ENCODE measurements at regions not wholly inside any gene's neighbourhood (a gene's known extent, or its start where the extent isn't known, plus 50 kb on each side); places are given as distances from the start of the nearest gene placed in this dataset.
A peak's percentile ranks its signal among the peaks of the same experiment; 100 is the strongest.

DNA sequence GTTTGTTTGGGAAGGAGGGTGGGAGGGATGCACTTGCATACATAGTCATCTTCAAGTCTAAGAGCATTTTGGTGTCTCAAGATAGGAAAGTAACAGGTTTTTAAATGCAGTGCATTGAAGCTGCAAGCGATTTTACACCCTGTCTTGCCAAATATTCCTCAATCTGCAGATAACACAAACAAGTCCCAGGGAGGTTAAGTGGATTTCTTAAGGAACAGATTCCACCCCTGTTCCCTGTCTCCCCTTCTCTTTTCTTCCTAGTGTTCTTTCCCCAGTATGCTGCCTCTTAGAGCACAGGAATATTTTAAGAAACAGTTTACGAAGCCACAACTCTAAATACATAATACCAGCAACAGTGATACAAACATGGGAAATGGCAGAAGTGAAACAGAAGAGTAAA lies 389.9 kb downstream of the PLPP3 start:
- DNase-seq (ENCODE audit: low spot score): no peak

DNA sequence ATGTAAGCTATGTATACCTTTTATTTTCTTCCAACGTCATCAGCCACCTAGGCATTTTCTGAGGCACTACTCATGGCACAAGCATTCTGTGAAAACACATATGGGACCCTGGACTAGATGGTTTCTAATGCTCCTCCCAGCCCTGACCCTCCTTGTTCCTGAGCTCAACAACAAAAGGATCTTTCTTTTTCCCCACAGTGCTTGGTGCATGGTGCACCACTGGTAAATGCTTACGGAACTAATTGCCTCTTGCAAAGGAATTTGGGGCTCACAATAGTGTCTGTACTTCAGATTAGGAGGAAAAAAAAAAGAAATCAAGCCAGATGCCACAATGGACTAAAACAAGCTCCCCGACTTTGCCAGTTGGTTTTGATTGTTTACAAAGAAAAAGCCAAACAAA lies 390.5 kb downstream of the PLPP3 start:
- peak; percentile 53 for DNase-seq (ENCODE audit: low spot score)

DNA sequence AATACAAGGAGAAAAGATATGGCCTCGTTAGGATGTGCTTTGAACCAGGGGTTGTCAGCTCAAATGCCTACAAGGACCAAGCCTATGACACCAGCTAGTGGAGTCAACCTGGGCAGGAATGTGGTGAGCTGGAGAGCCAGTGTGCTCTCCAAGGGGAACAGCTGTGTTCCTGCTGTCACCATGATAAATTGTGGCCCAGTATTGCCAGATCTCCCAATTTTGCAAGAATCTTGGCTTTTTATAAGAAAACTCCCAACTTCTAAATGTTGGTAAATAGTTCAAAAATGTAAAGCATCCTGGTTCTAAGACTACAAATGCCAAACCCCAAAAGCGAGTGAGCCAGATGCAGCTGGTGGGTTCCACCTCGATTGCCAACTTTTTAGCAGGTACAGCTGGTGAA lies 391.1 kb downstream of the PLPP3 start:
- DNase-seq (ENCODE audit: low spot score): no peak

DNA sequence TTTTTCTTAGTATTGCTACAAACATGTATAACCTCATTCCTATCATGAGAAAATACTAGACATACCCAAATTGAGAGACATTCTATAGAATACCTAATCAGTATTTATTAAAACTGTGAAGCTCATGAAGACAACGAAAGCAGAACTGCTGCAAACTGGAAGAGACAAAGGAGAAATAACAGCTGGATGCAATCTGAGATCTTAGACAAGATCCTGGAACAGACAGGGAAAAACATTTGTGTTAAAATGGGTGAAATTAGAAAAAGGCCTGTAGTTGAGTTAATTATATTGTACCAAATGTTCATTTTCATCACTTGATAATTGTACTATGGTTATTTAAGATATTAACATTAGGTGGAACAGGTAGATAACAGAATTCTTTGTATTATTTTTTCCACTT lies 392.0 kb downstream of the PLPP3 start:
- DNase-seq (ENCODE audit: low spot score): no peak

DNA sequence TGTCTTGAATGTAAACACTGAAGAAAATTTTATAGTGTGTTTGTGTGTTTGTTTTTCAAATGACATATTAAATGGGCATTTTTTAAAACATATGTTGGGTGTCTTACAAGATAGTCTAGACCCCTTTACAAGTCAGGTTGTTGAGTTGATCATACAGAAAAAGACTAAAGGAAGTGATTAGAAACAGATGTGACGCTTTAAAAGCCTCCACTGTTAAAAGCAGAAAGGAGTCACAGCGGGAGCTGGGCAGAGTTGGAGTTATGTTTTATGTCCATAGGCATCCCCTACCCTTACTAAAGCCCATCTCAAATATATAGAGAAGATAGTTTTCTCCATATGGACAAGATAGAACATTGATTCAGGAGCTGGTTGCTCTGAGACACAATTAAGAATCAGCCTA lies 393.9 kb downstream of the PLPP3 start:
- no peak for DNase-seq (ENCODE audit: low spot score)

DNA sequence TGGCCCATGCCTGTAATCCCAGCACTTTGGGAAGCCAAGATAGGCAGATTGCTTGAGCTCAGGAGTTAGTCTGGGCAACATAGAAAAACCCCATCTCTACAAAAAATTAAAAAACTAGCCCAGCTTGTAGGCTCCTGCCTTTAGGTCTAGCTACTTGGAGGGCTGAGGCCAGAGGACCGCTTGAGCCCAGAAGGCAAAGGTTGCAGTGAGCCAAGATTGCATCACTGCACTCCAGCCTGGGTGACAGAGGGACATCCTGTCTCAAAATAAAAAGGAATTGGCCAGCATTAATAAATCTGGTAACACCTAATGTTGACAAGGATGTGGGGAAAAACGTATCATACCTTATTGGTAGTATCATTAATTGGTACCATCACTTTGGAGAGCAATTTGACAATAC lies 396.2 kb downstream of the PLPP3 start:
- DNase-seq (ENCODE audit: low spot score): no peak

DNA sequence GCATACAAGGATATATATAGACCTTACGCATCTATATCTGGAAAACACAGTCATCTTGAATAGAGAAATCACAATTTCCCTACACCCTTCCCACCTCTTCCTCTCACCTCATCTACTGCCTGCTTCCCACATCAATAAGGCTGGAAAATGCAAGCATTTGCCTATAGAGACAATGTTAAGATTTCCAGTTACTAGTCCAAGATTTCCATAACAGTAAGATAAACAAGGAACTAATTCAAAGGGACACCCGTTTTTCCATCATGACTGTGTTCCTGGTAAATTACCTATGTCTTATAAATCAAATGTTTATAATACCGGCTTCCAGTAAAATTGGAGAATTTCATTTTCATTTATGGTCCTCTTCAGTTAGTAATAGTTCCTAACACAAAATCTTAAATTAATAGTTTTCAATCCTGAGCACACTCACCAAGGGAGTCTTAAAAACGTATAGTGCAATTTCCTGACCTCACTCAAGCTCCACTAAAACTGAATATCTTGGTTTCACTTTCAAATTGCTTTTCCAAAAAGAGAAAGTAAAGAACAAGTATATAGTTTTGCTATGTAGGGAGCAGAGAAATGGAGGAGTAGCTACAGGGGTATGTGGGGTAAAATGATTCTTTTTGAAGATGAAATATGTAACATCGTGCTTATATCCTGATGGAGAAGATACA lies 398.7 kb downstream of the PLPP3 start:
- no peak for DNase-seq (ENCODE audit: low spot score)

DNA sequence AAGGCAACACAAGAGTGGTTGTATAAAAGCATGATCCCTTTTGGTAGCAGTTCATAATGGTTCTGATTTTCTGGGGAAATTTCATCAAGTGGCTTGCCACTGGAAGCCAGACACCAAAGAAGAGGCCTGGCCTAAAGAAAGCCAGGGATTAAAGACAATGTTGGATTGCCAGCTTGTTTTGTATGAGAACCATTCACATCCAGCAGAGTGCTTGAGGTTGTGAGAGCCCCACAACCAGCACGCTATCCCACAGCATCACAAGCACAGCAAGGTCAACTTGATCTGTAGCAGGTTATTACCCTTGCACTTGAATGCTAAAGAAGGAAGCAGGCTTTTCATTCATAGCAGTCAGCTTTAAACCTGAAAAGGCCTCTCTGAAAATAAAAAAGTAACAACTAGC lies 399.8 kb downstream of the PLPP3 start:
- DNase-seq (ENCODE audit: low spot score): no peak

DNA sequence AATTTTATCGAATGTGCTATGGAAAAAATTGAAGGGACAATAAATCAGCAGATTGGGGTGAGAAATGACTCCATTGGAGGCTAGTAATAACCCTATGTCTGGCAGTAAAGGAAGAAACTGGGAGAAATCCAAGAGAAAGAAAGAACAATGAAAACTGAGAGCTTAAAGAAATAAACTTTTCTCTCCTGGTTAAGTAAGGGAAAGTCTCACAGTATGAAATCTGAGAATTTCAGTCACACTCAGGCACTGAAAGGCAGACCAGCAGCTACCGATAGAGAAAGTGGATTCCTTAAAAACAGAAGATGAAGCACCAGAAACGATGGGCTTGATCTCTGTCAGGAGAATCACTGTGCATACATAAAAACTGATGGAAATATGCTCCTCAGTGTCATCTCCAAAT lies 404.2 kb downstream of the PLPP3 start:
- no peak for DNase-seq (ENCODE audit: low spot score)

DNA sequence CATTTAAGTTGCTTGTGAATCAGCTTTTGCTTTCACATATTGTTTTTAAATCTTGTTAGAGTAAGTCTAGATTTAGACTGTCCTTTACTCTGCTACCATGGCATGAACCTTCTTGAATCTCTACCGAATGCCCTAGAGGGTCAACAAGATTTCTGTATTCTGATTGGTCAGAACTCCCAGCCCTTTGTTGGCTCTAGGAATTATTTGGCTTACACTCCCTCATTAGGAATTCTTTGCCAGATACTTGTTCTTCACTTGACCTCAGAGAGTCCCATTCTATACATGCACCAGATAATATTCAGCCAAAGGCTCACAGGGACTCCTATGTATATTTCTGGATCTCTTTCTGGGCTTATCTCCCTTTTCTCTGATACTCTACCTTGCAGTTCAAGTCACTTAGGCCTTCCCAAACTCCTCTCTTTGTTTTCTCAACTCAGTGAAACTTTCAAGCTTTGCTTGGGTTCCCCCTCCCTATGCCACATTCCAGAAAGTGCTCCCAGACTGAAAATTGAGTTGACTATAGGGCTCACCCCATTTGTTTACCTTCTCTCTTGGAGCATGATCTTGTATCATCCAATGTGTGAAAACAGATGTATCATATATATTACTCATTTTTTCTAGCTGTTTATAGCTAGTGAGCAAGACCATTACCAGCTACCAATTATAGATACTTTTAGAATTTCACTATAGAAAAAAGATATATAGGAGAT lies 405.0 kb downstream of the PLPP3 start:
- no peak for DNase-seq (ENCODE audit: low spot score)

DNA sequence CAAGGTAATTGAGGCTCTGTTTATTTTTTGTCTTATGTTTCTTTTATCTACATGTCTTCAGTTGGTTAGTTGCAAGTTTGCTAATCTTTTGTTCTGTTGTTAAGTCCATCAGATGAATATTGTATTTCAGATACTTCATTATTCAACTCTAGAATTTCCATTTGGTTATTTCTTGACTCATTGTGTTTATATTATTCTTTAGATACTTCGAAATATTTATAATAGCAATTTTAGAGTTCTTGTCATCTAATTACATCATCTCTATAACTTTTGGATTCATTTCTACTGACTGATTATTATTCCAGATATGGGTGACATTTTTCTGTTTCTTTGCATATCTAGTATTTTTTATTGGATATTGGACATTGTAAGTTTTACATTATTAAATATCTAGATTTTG lies 405.6 kb downstream of the PLPP3 start:
- DNase-seq (ENCODE audit: low spot score): no peak

DNA sequence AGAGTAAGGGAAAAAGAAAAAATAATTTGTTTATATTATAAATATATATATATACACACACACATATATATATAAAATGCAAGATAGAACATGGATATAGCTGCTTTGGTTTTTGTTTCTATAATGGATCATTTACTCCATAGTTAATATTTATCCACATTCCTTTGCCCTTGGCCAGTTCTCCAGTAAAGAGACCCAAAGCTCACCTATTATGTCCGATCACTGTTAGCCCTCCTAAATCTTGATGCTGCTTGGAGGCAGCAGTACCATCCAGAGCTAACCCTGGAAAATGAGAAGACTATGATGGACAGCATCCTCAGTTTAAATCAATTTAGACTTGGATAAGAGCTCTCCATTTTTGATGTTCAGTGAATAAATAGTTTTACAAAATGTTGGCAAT lies 407.7 kb downstream of the PLPP3 start:
- no peak for DNase-seq (ENCODE audit: low spot score)

DNA sequence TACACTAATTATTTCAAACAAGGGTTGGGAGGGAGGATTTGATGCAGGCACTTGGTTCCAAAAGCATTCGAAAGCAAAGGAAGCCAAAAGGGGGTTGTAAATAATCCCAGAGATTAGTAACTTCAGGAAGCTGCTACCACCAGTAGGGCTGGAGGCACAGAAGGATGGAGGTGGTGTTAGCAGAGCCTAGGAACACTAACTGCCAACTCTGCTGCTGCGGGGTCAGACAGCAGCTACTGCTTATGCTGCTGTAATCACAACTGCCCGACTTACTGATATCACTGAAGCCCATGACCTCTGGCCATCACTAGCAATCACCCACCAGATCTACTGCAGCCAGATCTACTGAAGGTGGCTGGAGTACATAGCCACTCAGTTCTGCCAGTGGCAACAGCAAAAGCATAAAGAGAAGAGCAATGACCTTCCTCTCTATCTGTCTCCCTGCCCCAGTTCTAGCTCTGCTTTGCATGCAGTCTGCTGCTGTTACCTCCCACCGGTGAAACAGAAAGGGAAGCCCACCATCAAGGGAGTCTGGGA lies 408.5 kb downstream of the PLPP3 start:
- no peak for DNase-seq (ENCODE audit: low spot score)

DNA sequence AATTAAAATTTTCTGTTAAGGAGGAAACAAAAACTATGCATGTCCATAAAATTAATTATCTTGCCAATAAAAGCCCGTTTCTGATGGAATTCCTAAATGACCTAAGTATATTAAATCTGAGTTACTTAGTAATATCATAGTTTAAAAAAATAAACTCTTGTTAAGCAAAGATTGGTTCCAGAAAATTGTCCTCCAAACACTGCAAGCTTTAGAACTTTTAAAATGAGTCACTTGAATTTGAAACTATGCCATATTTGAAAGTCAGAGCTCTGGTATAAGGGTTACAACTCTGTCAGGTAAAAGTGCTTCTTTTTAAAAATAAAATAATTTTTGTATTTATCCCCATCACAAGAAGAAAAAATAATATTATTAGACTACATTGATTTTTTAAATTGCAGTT lies 409.5 kb downstream of the PLPP3 start:
- no peak for DNase-seq (ENCODE audit: low spot score)

DNA sequence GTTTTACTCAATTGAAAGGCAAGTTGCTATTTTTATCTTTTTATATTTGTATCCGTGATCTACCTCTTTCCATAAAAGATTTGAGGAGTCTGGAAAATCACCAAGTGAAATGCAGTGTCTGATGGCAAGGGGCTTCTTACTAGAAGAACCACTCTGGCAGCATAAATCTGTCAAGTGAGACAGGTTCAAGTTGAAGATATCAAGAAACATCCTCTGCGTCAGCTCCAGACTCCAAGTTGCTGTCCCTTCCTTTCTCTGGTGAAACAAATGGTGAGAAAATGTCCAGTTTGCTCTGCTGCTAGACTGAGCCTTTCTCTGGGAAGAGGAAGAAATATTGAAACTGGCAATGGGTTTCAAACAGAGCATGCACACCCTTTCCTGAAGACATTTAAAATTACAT lies 411.2 kb downstream of the PLPP3 start:
- DNase-seq (ENCODE audit: low spot score): no peak

DNA sequence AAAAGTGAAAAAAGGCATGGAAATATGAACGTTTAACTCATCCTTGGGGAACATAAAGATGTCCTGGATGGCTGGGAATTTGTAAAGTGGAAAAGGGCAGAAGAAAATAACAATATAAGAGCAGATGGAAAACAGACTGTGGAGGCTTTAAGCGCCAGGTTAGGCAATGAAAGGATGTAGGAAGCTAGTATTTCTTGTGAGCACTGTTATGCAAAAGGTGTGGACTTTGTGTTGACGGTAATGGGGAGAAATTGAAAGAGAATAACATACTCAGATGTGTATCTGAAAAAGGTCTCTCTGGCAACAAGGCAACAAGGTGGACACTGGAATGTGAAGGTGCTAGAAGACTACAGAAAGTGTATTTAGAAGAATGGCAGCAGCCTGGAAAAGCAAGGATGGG lies 411.8 kb downstream of the PLPP3 start:
- no peak for DNase-seq (ENCODE audit: low spot score)

DNA sequence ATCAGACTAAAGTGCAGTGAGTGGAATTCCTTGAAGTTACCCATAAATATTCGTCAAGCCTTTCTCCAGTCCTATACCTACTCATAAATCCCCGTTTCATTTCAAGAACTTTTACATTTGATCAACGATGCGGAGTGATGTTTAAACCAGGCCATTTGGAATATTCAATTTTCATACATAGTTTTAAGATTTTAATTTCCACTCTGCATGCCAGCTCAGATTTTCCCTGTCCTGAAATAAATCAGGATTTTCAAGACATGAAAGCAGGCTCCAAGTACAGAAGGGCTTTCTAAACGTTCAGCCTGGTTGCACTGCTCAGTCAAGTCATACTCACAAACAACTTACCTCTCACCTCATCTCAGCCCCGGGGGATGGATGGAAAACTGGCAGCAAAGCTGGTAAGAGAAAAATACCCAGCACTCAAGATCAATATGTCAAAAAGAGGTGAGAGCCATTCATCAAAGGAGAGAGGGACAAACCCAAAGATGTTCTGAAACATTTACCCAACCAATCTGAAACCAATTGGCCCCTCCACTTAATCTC lies 418.5 kb downstream of the PLPP3 start:
- DNase-seq (ENCODE audit: low spot score): no peak

DNA sequence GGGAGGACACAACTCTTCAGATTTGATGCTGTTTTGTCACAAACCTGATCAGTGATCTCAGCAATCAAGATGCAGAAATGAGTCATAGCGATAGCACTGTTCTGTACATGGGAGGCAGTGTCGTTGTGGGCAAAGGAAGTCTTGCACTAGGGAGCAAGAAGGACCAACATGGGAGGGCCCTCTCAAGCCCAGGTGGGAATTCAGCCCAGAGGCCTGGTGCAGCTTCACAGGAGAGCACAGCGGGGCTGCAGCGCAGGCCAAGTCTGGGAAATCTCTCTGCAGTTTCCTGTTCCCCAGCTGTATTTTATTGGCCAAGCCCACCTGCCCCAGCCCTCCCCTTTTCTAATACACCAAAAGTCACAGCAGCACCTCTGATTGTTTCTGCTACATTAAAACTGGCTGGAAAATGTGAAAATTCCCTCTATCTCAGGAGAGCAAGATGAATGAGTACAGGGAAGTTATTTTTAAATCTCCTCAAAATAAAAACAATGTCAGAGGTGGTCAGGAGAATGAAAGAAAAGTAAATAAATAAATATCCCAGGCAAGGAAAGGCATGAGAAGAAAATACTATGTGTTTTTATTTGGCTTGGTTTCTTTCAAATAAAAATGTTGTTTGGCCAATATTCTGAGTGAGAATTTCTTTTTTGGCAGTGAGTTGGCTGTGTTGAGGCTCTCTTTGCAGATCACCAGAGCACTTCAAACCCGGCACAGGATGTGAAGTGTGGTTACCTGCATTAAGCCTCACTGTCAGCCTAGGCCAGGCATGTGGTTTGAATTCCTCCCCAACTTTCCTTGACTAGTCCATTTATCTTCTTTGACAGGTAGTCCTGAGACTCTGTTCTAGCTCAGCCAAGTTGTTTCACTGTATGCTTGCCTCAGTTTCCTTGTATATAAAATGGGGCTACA lies 422.1 kb downstream of the PLPP3 start:
- DNase-seq (ENCODE audit: low spot score): no peak

DNA sequence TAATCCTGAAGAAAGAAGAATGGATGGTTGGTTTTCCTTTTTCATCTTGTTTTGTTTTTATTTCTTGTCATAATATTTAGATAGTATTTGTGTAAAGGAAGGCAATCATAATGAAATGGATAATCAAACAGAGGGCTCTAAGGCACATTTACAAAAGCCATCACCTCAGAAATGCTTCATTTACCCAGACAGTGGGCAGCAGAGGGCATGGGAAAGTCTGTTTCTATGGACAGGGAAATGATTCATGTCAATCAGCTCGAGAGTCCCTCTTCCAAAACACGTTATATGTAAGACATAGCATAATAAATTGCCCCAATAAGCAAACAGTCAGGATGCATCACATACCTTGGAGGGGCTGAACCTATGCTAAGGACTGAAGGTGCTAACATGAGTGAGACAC lies 426.1 kb downstream of the PLPP3 start:
- DNase-seq (ENCODE audit: low spot score): no peak

DNA sequence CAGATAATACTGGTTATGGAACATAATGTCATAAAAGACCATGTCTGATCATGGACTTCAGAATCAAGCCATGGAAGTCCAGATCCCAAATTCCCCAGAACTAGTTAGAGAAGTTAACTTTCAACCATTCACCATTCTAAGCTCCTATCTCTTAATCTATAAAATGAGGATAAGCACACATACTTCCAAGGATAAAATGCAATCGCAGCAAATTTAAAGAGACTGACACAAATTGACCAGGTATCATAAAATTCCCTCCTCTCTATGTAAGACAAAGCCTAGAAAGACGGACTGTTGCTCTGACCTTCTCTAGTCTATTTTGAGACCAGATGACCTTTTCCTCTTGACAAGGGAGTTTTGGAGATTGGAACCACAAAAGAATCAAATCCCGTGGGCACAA lies 426.7 kb downstream of the PLPP3 start:
- no peak for DNase-seq (ENCODE audit: low spot score)

DNA sequence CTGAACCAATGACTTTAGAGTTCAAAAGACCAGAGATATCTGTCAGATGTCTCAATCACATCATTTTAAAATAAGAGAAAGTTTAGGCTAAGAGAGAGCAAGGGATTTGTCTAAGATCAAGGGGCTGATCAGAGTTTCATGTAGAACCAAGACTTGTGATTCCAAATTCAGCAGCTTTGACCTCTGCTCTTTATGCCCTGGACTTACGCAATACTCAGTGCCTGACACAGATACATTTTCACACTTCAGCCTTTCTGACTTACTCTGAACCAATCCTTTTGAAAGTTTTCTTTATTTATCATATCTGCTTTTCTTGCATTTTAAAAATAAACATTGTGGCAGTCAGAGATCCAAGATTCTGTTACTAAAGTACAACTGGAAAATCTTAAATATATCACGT lies 428.0 kb downstream of the PLPP3 start:
- DNase-seq (ENCODE audit: low spot score): no peak

DNA sequence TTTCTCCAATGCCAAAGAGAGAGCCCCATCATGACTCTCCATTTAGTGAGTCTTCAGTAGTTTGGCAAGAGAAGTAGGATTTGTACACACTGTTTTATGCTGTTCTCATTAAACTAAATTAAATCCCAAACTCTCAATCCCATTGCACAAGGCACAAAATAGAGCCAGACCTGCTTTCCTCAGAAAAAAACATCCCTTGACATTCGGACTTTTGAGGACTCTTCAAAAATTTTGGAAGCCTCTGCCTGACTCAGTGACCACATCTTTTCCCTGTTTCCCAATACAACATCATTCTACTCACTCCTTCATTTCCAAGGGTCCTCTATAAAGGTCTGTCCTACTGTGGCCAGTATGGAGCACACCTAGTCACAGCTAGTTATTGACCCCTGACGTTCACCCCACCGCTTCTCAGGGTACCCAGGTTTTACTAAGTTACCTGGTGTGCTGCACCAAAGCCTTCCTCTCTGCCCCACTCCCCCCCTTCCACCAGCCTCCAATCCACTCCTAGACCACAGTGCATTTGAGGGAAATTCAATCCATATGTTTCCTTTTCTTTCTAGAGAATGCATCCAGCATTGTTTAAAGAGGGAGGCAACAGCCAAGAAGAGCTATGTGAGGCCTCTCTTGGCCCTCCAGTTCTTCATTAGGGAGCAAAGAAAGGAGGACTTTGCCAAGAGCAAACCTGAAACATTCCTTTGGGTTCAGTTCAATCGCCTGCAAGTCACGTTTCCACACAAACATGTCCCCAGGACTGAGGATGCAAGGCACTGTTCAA lies 428.7 kb downstream of the PLPP3 start:
- DNase-seq (ENCODE audit: low spot score): no peak
